ENCODE measurements at regions not wholly inside any gene's neighbourhood (a gene's known extent, or its start where the extent isn't known, plus 50 kb on each side); places are given as distances from the start of the nearest gene placed in this dataset.

- H3K9me3 ChIP-seq (ENCODE audit: control insufficient read depth, insufficient read depth, low read depth, low read length) = no peaks in the 10 kb centered on the region
- TF ChIP-seq REST (tag by site-specific recombination; IDR thresholded peaks at IDR 0.05) (no peak), ZNF133 (tag by site-specific recombination; IDR thresholded peaks at IDR 0.05) (peak; percentile 30; the same call in 1 of the 2 replicates)
- H3K4me1 ChIP-seq (ENCODE audit: control insufficient read depth, insufficient read depth, low read length) = no peaks in the 10 kb centered on the region
- no peak overlapping the region for H3K27ac ChIP-seq (ENCODE audit: extremely low read depth, low read depth, low read length)
- H3K36me3 ChIP-seq (ENCODE audit: control insufficient read depth in 2 of 2, insufficient read depth in 1 of 2, low read length in 2 of 2) = no peaks in the 10 kb centered on the region
- ChIA-PET CTCF (interaction anchor here (1.2 kb wide), 1 partner anchor 90 kb away, joined by 4 read pairs; no protein-coding TSS in a partner anchor), POLR2A (no interaction called here)
- no peak overlapping the region for H3K4me3 ChIP-seq (ENCODE audit: low read depth, low read length)
Observed at GRCh38 chr6:84511929-84512328, 252.5 kb downstream of the TBX18 start.

GRCh38 chr6:84508981-84509380 lies 255.4 kb downstream of the TBX18 start:
- no peaks in the 10 kb centered on the region for H3K36me3 ChIP-seq (ENCODE audit: control insufficient read depth in 2 of 2, insufficient read depth in 1 of 2, low read length in 2 of 2)
- POLR2A ChIA-PET = no interaction called here
- H3K27ac ChIP-seq (ENCODE audit: extremely low read depth, low read depth, low read length) = no peak overlapping the region
- CTCF ChIA-PET = interaction anchor here (0.6 to 0.7 kb wide), 3 partner anchors 8 to 288 kb away, joined by 3 to 5 read pairs (median 3); no protein-coding TSS in a partner anchor
- H3K9me3 ChIP-seq (ENCODE audit: control insufficient read depth, insufficient read depth, low read depth, low read length) = no peaks in the 10 kb centered on the region
- H3K4me1 ChIP-seq (ENCODE audit: control insufficient read depth, insufficient read depth, low read length) = no peaks in the 10 kb centered on the region
- no peak overlapping the region for H3K4me3 ChIP-seq (ENCODE audit: low read depth, low read length)
- TF ChIP-seq ZNF529 (tag by site-specific recombination; IDR thresholded peaks at IDR 0.05; ENCODE audit: insufficient replicate concordance) (no peak), ZSCAN5A (tag by site-specific recombination; IDR thresholded peaks at IDR 0.05) (no peak), PRDM1 (tag by site-specific recombination; IDR thresholded peaks at IDR 0.05) (no peak), WT1 (tag by site-specific recombination; IDR thresholded peaks at IDR 0.05) (no peak), INSM2 (tag by site-specific recombination; IDR thresholded peaks at IDR 0.05) (no peak), ZNF600 (tag by site-specific recombination; IDR thresholded peaks at IDR 0.05) (no peak), OSR2 (tag by site-specific recombination; IDR thresholded peaks at IDR 0.05) (no peak), ZNF391 (tag by site-specific recombination; IDR thresholded peaks at IDR 0.05; ENCODE audit: borderline replicate concordance, low read depth) (no peak), ZNF335 (tag by site-specific recombination; conservative IDR thresholded peaks at IDR 0.05) (no peak), KLF17 (tag by site-specific recombination; IDR thresholded peaks at IDR 0.05) (no peak), ZNF623 (tag by site-specific recombination; IDR thresholded peaks at IDR 0.05) (no peak), ZBTB26 (tag by site-specific recombination; optimal IDR thresholded peaks at IDR 0.05) (no peak), ZNF280C (tag by site-specific recombination; IDR thresholded peaks at IDR 0.05) (no peak), PATZ1 (tag by site-specific recombination; IDR thresholded peaks at IDR 0.05) (no peak), ZNF223 (tag by site-specific recombination; IDR thresholded peaks at IDR 0.05) (no peak), PRDM4 (tag by site-specific recombination; IDR thresholded peaks at IDR 0.05) (no peak)

All from HEK293 (cell line).